NCI-H2171 treated with DMSO at 0.1 percent for 48 hours (cell line): ENCODE measurements at regions not wholly inside any gene's neighbourhood (a gene's known extent, or its start where the extent isn't known, plus 50 kb on each side); places are given as distances from the start of the nearest gene placed in this dataset.
A peak's percentile ranks its signal among the peaks of the same experiment; 100 is the strongest.

Source experiments
- DNase-seq: peaks from one replicate; lab custom pipeline; 2025; lab: John Stamatoyannopoulos, UW

GRCh38 chr10:45250694-45251075 is 64.7 kb downstream of the OR13A1 start:
- DNase-seq: peak; percentile 7
